Ovary (tissue), 3 donors: ENCODE measurements at regions not wholly inside any gene's neighbourhood (a gene's known extent, or its start where the extent isn't known, plus 50 kb on each side); places are given as distances from the start of the nearest gene placed in this dataset.

Experiments used
- CTCF ChIP-seq, 3 donors: fragments of 450-650 bp in 2 of 3; fragments of 200-600 bp in 1 of 3; IDR thresholded peaks; one replicate each; pipeline versions ENCODE4 v1.5.1 to v1.8.0; 2016 to 2022; ENCODE audit warnings: antibody characterized with exemption in 3 of 3, mild to moderate bottlenecking in 1 of 3
- POLR2A ChIP-seq: fragments of 450-650 bp; IDR thresholded peaks from one replicate; pipeline ENCODE4 v1.6.1; 2017; ENCODE audit warnings: antibody characterized with exemption, mild to moderate bottlenecking, moderate library complexity
- donor health status: DM: no; HTN: no; CAD: no.

GRCh38 chr20:40738976-40739375 is 49.9 kb upstream of the MAFB start:
- no peak for TF ChIP-seq POLR2A
- TF ChIP-seq CTCF (IDR thresholded peaks at IDR 0.05) = no peak
